K562 (cell line): ENCODE measurements at regions not wholly inside any gene's neighbourhood (a gene's known extent, or its start where the extent isn't known, plus 50 kb on each side); places are given as distances from the start of the nearest gene placed in this dataset.
A peak's percentile ranks its signal among the peaks of the same experiment; 100 is the strongest.

ENCODE experiments used
- C11orf30 ChIP-seq: fragments of 450-650 bp; IDR thresholded peaks from 2 replicates; pipeline ENCODE4 v1.6.1; 2016; ENCODE audit warnings: low read depth, mild to moderate bottlenecking
- FIP1L1 ChIP-seq: fragments of 200-400 bp; formaldehyde crosslinking; IDR thresholded peaks from 2 replicates; pipeline ENCODE4 v1.6.1; 2018; ENCODE audit warnings: mild to moderate bottlenecking, low read depth, low read length; ENCODE audit not compliant: poor library complexity, severe bottlenecking
- L3MBTL2 ChIP-seq: fragments of 450-650 bp; IDR thresholded peaks from 2 replicates; pipeline ENCODE4 v1.6.1; 2016; ENCODE audit warnings: mild to moderate bottlenecking, moderate library complexity
- MAFG ChIP-seq: fragments of 450-650 bp; conservative IDR thresholded peaks from 2 replicates; pipeline ENCODE4 v1.6.1; 2016; ENCODE audit warnings: missing genetic modification characterization, missing compliant biosample characterization
- NELFE ChIP-seq: IDR thresholded peaks from 2 replicates; pipeline ENCODE4 v1.6.1; 2011; ENCODE audit warnings: mild to moderate bottlenecking; ENCODE audit not compliant: insufficient read depth, insufficient read length
- PHF21A ChIP-seq: fragments of 450-650 bp; IDR thresholded peaks from 2 replicates; pipeline ENCODE4 v1.6.1; 2017; ENCODE audit warnings: low read depth, borderline replicate concordance
- TEAD4 ChIP-seq, 2 experiments: sonication (generic) in 1 of 2; formaldehyde crosslinking in 1 of 2; IDR thresholded peaks; 2 replicates each; pipeline versions ENCODE4 v1.6.1 to v1.8.0; 2012 to 2022; ENCODE audit warnings: borderline replicate concordance in 1 of 2, inconsistent platforms in 1 of 2, low read length in 1 of 2, mild to moderate bottlenecking in 1 of 2, missing genetic modification reagents in 1 of 2
- TRIM28 ChIP-seq: fragments of 450-650 bp; IDR thresholded peaks from 2 replicates; pipeline ENCODE4 v1.6.1; 2017
- ZBTB33 ChIP-seq: sonication (generic); formaldehyde crosslinking; IDR thresholded peaks from 2 replicates; pipeline ENCODE4 v1.8.1; 2023; ENCODE audit warnings: mild to moderate bottlenecking, missing genetic modification reagents
- ZBTB40 ChIP-seq, 2 experiments: fragments of 450-650 bp in 1 of 2; sonication (generic) in 1 of 2; formaldehyde crosslinking in 1 of 2; IDR thresholded peaks; 2 replicates each; pipeline versions ENCODE4 v1.7.1 to v1.9.0; 2016 to 2022; ENCODE audit warnings: inconsistent platforms in 1 of 2, mild to moderate bottlenecking in 1 of 2, missing genetic modification reagents in 1 of 2
- ZNF316 ChIP-seq: fragments of 450-650 bp; IDR thresholded peaks from 2 replicates; pipeline ENCODE4 v1.6.1; 2016
- ZNF589 ChIP-seq: fragments of 200-800 bp; sonication (Bioruptor generic); IDR thresholded peaks from 2 replicates; pipeline ENCODE4 v1.6.1; 2016; ENCODE audit warnings: low read depth, missing genetic modification characterization, missing compliant biosample characterization

- TF ChIP-seq TEAD4 (IDR thresholded peaks at IDR 0.05; ENCODE audit: low read length) (no peak), TEAD4 (CRISPR knock-in tag; IDR thresholded peaks at IDR 0.05; ENCODE audit: borderline replicate concordance) (no peak), NELFE (no peak), MAFG (0 out of 2 replicates have a peak, but pooled peaks have one; percentile 16), C11orf30 (peak; percentile 39; the same call in 1 of the 2 replicates), ZNF316 (peak; percentile 50), FIP1L1 (no peak), ZNF589 (CRISPR knock-in tag) (no peak), PHF21A (no peak), ZBTB33 (CRISPR knock-in tag) (no peak), TRIM28 (no peak), ZBTB40 (IDR thresholded peaks at IDR 0.05) (no peak), ZBTB40 (CRISPR knock-in tag; IDR thresholded peaks at IDR 0.05) (no peak), L3MBTL2 (no peak)
- TF ChIP-seq, all 486 proteins: peak for 5
These were observed 441.3 kb upstream of the CCNG1 start (continued) for GRCh38 chr5:162996053-162996452.
